COLO829 (cell line): ENCODE measurements at regions not wholly inside any gene's neighbourhood (a gene's known extent, or its start where the extent isn't known, plus 50 kb on each side); places are given as distances from the start of the nearest gene placed in this dataset.
"Not testable (repeated sequence)": the region's sequence is repeated elsewhere in the genome, so short reads cannot be mapped to it uniquely, and the experiment has no call there.

Experiments used
- DNase-seq: peaks from one replicate; pipeline ENCODE4 v3.0.0; 2012; ENCODE audit warnings: low spot score

DNA sequence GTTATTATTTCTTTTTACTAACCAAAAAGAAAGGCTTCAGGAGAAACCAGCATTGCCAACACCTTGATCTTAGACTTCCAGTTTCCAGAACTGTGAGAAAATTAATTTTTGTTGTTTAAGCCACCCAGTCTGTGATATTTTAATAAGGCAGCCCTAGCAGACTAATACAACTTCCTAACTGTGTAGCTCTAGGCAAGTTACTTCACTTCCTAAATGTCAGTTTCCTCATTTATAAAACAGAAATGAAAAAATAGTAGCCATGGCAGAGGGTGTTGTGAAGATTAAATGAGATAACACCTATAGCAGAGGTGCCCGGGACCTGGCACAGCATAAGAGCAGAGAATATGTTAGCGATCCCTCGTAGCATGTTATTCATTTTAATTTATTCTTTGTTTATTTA is 66.6 kb upstream of the HAND1 start:
- no peak for DNase-seq

DNA sequence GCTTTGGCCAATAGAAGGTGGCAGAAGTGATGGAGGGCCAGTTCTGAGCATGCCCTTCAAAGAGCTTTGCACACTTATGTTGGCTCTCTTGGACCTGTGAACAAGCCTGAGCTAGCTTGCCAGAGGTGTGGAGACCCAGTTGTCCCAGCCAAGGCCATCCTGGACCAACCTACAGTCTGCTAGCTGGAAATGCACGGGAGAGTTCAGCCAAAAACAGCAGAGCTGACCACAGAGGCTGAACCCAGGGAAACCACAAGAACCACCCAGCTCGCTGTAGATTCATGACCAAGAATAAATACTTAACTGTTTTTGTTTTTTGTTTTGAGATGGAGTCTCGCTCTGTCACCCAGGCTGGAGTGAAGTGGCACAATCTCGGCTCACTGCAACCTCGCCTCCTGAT is 65.4 kb upstream of the HAND1 start:
- no peak for DNase-seq

DNA sequence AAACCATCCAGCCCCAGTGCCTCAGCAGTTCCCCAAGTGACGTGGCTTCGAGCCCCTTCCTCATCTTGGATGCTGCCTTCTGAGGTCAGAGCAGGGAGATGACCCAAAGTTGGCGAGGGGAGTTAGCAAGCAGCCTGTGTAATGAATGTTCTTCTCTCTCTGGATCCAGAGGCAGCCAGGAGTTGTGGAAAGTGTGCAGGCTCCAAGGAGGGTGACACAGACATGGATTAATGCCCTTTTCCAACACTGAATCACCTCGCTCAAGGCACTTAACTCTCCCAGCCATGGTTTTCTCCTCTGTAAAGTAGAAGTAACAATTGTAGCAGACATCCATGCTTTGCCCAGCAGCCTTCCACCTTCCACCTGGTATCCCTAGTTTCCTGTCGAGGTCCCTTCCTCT is 64.6 kb upstream of the HAND1 start:
- no peak for DNase-seq

DNA sequence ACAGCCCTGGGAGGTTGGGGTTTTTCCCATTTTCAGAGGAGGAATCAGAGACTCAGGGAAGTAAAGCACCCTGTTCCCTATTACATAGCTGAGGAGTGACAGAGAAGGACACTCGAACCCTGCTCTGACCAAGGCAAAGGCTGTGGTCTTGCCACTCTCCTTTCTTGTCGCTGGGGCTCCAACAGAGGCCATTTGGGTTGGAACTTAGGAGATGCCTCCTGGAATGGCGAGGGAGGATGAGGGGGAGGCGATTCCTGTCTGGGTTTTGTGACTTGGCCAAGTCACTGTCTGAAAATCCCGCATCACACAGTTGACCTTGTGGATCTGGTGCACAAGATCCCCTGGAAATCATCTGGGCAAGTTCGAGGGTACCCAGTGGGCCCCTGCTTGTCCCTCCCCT is 64.0 kb upstream of the HAND1 start:
- DNase-seq: no peak

DNA sequence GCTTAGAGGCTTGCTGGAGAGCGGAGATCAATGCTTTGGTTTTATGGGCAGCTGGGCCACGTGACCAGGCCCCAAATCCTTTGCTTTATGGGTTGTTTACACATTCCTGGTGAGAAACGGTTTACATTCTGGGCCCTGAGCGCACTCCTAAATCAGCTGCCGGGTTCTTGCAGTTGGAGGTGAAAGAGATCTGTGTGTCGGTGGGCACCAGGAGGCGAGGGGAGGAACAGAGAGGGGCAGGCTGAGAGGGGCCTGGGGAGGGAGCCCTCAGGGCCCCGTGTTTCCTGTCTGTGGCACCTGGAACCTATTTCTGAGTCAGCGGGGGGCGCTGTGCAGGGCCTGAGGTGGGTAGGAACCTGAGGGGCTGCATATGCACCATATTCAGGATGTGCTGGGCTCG is 63.5 kb upstream of the HAND1 start:
- no peak for DNase-seq

DNA sequence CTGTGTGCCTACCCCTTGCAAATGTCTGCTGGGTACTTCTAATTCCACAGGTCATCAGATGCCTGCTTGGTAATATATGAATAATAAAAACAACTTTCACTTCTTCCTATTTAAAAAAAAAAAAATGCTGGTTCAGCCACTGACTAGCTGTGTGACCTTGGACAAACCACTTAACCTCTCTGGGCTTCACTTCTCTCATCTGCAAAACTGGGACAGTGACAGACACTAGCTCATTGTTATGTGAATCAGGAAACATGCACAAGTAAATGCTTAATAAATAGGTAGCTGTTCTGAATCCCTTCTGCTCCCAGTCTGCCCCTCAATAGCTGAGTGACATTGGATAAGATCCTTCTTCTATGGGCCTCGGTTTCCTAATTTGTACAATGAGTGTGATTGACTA is 62.6 kb upstream of the HAND1 start:
- no peak for DNase-seq

DNA sequence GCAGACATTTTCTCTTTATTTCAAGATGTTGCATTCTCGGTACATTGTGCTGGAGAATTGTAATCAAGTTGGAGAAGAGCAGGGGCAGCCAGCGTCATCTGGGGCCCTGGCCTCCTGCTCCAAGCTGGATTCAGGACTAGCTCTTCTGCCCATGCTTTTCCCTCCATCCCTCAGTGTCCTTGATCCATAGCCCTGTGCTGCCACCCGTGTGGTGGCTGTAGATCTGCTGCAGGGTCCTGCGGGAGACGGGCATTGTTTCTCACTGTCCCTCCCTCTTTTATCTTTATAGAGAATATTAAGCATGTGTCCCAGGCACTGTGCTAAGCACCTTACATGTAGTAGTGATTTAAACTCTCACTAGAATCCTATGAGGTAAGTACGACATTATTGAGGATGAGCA is 60.5 kb upstream of the HAND1 start:
- no peak for DNase-seq

DNA sequence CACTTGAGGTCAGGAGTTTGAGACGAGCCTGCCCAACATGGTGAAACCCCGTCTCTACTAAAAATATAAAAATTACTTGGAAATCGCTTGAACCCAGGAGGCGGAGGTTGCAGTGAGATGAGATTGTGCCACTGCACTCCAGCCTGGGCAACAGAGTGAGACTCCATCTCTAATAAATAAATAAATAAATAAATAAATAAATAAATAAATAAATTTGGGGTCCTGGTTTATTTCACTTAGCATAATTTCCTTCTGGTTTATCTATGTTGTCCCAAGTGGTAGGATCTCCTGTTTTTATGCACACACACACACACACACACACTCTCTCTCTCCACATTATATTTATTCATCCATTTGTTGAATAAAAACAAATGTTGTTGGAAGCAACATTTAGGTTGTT is 58.4 kb upstream of the HAND1 start:
- not testable (repeated sequence) for DNase-seq

DNA sequence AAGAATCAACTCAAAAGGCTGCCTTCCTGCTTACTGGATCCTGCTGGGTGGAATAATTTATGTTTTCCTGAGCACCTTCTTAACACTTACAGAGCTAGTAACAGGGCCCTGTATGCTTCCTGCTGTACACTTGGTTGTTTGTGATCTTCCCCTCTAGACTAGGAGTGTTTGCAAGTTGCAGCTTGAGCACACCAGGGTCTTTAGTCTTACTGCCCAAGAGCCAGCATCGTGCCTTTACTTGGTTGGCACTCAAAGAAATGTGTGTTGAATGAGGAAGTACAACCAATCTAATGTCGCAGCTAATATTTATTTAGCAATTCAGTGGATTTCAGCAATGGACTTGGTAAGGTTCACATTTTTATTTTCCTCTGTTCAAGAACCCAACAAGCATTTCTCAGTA is 57.5 kb upstream of the HAND1 start:
- DNase-seq: no peak

DNA sequence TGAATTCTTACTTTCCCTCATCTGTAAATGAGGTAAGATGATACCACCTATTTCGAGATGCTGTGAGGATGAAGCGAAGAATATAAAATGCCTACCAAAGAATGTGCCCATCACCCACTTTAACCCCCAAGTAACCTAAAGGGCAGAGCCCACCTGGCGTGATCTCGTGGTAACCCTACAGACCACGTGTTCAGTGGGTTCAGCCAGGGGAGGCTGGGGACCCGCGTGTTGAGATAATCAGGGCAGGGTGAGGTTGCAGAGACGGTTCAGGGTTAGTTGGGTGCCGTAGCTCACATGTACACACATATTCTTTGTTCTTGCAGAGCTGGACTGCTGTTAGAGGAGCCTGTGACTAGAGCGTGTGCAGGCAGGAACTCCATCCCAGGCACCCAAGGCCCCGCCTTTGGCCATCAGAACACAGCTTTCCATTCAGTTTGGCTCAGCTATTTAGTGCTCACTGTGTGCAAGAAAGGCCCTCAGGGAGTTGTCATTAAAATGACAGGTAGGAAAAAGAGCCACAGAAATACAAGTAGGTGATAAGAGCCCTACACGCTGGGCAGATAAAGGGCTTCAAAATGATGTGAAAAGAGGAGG is 56.5 kb upstream of the HAND1 start:
- DNase-seq: no peak

DNA sequence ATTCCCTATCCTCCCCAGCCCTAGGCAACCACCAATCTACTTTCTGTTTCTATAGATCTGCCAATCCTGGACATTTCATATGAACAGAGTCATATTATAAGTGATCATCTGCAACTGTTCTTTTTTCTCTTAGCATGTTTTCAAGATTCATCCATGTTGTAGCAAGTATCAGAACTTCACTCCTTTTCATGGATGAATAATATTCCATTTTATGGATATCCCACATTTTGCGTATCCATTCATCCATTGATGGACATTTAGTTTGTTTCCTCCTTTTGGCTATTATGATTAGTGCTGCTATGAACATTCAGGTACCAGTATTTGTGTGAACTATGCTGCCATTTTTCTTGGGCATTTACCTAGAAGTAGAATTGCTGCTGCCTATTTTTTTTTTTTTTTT is 51.3 kb upstream of the HAND1 start:
- DNase-seq: no peak

DNA sequence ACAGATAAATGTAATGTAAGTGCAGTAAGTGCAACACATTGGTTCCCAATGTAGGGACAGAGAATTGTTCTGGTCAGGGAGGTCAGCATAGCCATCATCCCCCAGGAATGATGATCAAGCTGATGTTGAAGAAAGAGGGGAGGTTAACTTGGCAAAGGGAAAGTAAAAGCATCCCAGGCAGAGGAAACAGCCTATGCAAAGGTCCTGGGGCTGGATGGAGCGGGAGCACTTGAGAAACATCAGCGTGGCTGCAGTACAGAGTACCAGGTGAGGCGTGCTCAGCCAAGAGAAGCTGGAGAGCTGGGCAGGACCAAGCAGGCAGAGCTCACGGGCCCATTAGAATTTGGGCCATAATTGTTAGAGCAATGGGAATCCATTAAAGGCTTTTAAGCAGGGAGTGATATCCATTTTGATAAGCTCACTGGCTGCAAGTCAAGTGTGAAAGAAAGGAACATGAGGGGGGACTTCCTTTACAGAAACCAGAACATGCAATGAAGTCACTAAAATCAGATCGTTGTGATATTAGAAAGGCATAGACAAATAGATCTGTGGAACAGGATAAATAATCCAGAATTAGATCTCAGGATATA is 50.1 kb upstream of the HAND1 start:
- no peak for DNase-seq
